LHCN-M2 (cell line): ENCODE measurements at regions not wholly inside any gene's neighbourhood (a gene's known extent, or its start where the extent isn't known, plus 50 kb on each side); places are given as distances from the start of the nearest gene placed in this dataset.
A peak's percentile ranks its signal among the peaks of the same experiment; 100 is the strongest.

ENCODE experiments used
- DNase-seq: peaks from one replicate; pipeline ENCODE4 v3.0.0-alpha.2; 2012; ENCODE audit warnings: low read depth

DNA sequence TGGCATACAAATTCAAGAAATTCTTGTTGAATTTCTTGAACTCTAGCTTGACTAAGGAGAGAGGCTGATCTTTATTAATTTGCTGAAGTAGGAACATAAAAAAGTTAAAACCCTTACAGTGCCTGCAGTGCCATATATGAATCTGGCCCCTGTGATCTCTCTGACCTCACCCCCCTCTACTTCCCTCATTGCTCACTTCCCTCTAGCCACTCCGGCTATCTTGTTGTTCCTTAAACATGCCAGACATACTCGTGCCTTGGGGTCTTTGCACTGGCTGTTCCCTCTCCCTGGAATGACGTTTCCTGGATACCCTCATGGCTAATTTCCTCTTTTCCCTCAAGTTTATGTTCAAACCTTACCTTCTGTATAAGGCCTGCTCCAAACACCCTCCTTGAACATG is 246.3 kb upstream of the SIX2 start:
- no peak for DNase-seq

DNA sequence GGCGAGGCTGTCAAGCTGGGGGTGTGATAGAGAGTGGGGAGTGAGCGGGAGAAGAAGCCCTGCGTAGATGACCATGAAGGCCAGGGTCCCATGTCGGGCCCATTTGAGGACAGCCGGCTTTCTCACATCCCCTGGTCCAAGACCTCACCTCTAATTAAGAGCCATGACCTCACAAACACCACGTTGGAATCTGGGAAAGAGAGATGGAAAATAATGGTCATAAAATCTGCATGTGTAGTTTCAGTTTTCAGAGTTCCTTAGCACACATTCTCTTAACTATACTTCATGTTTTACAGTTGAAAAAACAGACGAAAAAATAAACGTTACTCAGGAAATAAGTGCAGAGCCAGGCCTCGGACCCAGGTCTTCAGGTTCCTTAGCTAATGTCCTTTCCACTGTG is 244.8 kb upstream of the SIX2 start:
- no peak for DNase-seq

DNA sequence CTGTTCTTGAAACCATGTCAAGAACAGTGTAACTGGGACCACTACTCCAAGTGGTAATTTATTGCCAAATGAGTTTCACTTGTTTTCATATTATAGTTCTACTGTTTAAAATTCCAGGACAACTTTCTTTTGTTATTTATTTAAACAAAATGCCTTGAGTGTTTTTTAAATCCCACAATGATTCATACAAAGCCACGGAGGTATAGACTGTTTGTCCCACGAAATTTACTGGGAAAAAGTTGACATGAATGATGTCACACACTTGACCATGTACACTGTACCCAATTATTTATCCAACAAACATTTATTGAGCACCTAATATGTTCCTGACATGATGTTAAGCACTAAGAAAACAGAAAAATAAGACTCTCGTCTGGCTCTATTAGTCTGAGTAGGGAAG is 243.9 kb upstream of the SIX2 start:
- no peak for DNase-seq

DNA sequence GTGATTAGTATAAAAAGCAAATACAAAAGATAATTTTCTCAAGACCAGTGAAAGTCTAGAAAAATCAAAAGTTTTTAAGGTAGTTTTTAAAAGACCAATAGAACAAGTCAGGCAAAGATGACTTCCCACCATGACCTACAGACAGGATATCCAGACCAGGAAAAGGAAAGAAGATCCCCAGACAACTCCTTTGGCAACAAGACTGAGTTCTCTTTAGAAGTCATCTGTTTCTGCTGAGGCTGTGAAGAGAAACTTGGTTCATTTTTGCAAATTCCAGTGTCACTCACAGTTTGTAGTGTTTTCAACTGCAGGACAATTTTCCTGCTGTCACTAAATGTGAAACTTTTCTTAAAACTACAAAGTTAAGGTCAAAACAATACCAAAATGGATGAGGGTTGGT is 240.9 kb upstream of the SIX2 start:
- no peak for DNase-seq

DNA sequence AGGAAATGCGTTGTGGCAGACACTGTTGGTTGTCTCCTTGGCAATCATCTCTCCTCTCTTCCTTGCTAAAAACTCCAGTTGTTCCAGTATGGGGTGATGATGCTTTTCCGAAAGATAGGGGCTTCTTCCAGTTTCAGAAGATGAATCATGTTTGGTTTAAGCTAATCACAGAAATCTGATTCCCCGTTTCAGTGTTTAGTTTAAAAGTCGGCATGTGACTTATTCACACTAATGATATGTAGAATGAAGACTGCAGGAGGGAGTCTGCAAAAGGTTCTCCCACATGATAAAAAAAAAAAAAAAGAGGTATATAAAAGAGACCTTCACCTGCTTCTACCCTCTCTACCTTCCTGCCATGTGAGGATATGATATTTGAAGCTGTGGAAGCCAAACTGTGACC is 239.0 kb upstream of the SIX2 start:
- no peak for DNase-seq

DNA sequence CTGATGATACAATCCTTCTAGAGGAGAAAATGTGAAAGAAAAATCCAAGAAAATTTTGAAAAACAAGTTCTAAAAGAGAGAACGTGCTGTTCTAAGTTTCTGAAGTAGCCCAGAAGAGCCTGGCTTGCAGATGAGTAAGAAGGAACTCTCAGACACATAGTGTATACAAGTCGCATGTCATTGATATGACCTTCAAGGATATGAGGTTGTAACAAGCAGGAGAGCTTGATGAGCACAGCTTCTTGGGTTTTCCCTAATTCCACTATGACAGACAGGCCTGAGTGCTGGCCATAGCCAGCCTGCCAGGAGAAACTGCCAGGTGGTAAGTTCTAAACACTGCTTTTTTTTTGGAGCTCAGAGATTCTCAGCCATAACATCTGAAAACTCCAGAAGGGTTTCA is 235.7 kb upstream of the SIX2 start:
- peak; percentile 56 for DNase-seq

DNA sequence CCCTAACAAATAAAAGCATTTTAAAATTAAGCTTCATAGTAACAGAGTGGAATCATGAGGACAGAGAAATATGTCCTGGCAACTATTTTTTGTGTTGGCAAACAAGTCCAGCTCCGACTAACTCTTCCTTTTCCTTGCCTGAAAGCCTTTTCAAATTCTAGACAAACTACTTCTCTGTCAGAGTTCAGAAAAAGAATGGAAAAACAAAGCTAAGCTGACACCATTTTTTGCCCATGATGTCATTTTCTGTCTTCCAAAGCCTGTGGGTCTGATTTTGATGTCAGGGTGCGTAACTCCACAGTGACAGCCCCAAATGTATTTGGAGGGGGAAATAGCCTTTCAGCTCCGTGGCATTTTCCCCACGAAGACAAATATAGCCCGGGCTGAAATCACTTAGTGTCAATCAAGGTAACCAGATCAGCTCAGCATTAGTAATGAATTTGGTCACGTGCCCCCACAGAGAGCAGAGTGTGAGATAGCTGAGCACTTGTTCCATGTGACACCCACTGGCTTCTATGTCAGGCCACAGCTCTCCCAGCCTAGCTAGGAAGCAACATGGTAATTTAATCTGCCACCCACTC is 233.0 kb upstream of the SIX2 start:
- DNase-seq, result peak; percentile 70

DNA sequence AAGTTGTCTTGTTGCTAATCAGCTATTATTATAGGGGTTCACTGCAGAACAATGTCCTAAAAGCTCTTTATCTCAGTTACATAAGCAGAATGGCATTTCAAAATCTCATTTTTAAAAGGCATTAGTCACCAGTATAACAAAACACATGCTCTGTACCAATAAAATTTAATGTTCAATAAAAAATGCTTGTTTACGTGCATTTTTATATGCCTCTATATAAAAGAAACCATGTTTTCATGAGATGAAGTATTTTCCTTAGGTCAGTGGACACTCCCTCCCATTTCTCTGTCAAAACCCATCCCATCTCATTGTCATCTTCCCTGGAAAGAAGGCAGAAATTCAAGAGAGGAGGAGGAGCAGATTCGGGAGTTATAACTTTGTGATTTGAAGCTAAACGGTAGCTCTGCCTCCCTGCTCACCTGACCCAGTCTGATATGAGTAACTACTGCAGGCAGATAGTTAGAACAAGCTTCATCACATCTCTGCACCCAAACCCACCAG is 231.9 kb upstream of the SIX2 start:
- DNase-seq, result peak; percentile 85

DNA sequence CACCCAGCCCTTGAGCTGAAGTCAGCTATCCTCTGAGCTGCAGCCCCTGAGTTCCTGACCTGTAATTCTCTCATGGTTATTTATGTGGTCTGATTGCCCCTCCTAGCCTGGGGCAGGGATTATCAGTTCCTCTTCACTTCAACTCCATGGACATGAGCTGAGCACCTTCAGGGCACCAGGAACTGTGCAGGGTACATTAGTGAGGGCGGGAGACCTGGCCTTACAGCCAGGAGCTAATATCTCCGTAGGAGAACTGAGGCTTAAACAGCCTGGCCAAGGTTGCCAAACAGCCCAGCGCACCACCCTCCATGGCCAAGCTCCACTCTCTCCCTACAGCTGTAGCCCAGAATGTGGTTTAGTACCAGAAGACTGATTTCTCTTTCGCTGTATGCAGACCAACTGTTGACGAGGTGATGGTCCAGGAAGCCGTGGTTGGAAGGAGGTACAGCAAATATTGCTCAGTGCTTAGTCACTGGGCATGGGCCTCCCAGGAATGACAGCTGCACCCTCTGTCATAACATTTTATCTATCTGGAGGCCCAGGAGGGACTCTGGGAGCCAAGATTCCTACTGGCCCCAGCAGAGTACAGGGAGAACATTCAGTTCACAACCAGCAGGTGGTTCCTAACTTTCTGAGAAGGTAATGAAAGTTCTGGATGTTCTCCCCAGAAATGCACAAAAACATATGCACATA is 228.7 kb upstream of the SIX2 start:
- DNase-seq, result peak; percentile 100

DNA sequence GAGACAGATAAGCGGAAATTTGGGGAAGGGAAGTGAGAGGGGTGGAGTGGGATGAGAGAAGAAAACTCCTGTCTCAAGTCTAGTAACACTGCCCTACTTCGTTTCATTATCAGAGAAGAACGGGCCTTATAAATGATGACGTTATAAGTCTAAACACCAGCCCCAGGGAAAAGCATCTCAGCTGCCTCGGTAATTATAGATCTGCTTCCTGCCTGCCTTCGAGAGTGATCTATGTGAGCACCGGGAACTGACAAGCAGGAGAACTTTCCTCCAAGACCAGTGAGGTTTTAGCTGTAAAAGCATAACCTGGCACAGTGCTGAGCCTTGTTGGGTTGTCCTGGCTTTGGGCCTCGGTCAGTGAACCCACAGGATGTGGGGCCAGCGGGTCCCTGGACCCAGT is 227.9 kb upstream of the SIX2 start:
- DNase-seq, result peak; percentile 96

DNA sequence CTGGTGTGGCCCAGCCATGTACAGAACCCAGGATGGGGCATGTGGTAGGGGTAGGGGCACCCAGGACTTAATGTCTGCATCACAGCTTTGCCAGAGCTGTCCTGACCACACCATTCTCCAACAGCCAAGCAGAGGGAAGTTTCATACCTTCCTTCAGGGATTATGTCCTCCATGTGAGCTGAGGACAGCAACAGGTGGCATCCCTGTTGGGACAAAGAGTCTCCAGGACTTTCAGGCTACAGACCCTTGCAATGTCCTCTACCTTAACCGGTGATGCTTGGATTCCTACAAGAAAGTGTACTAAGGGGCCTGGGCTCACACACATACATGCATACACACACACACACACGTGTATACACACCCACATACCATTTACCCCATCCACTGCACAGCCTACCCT is 227.0 kb upstream of the SIX2 start:
- no peak for DNase-seq

DNA sequence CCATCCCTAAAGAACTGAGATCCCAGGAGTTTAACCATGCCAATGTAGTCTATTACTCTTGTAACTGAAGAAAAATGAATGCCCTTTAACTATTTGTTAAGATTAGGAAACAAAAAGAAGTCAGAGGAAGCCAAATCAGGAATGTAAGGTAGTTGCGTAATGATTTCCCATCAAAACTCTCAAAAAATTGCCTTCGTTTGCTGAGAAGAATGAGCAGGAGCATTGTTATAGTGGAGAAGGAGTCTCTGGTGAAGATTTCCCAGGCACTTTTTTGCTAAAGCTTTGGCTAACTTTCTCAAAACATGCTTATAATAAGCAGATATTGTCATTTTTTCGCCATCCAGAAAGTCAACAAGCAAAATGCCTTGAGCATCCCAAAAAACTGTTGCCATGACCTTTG is 224.0 kb upstream of the SIX2 start:
- peak; percentile 18 for DNase-seq

DNA sequence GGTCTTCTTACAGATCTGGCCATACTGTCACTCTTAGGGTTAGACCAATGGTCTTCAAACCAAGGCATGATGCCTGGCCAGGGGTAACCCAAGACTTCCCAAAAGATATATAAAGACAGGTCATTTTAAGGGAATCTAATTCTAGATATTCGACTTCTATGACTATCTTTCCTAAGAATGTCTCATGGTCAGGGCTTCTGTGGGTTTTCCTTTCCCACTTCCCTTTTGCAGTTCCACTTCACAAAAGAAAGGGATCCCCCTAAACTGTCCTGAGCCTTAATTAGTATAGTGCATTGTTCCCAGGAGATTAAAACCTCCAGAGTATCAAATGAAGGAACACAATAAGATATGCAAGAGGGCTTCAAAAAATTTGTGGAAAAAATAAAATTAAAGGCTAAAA is 223.6 kb upstream of the SIX2 start:
- DNase-seq, result peak; percentile 49

DNA sequence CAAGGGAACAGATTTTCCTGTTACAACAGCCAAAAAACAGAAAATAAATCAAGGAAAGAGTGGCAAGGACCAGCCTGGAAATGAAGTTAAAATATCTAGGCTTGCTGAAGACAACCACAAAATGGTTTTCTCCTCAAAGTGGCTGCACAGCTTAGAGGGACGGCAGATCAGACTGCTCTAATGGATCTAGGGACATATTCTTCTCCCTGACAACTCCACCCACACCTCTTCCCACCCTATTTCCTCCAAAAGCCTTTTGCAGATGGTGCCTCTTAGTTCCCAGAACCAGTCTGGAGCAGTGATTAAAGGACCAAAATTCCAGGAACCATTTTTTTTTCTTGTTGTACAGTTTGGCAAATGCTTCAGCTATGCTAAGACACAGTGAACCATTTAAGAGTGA is 220.2 kb upstream of the SIX2 start:
- DNase-seq, result no peak

DNA sequence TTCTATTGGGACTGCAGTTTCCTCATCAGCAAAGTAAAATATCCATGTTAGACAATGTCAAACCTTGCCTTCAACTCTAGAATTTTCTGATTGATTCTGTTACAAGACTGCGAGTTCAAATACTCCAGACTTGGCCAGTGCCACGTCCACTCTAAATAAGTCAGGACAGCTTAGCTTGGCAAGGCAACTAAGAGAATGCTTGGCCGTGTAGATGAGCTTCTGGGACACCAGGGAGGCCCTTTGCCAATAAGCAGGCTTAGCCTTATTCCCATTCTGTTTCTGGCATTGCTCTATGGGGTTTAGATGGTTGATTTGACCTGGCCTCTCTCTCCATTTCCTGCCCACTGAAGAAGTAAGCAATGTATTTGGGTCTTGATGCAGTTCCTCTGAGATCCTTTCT is 218.1 kb upstream of the SIX2 start:
- no peak for DNase-seq

DNA sequence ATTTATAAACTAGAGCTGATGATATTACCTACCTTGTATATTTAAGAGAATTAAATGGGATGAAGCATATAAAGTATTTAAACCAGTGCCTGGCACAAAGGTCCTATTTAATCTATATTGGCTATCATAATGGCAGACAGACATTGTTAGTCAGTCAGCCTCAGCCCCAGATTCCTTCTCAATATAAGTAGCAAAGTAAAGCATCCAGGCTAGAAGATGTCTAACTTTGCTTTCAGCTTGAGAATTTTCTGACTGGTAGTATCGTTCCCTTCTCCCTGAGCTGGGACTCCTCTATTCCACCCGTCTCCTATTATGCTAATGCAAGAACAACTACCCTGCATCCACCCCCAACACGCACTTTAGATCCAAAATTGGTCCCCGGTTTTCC is 215.7 kb upstream of the SIX2 start:
- DNase-seq, result no peak

DNA sequence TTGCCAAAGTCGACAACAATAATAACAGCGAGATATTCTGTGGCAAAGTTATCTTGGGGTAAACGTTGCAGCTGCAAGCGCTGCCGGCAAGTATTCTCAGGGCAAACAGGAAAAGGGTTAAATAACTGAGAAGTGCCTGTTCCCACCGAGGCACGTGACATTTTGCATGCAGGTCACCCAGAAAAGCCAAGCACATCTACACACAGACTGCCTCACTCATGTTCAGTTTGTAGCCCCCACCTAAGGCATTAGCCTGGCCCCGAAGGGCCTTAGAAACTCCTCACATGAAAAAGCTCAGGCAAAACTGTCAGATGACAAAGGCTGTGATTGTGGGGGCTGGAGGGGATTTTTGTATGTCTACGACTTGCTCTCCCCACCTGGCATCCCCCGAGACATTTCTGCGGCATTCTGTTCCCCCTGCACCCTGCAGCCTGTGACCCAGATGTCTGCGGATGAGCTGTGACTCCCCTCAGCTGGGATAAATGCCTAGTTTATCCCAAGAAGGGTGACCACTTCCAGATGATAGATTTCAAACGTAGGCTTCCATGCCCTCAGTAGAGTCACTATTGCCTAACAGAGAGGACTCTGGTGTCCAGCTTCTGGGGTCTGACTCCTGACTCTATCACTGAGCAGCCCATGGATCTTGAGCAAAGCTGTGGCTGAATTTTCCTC is 215.2 kb upstream of the SIX2 start:
- no peak for DNase-seq

DNA sequence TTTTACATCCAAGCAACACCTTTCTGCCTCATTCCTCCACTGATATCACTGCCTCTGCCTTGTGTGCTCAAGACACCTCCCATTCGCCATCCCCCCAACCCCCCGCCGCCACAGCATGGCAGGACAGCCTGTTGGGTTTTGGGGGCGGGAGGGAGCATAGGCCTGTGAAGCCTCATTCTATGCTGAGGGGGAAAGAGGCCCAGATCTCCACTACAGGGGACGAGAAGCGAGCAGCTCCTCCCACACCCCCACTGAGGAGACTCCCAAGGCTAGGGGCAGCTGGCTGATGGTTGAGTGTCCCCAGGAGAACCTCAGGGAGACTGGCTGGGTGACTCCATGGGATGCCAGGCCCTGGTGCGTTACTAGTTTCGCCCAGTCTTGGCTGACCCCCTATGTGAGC is 214.3 kb upstream of the SIX2 start:
- DNase-seq, result no peak

DNA sequence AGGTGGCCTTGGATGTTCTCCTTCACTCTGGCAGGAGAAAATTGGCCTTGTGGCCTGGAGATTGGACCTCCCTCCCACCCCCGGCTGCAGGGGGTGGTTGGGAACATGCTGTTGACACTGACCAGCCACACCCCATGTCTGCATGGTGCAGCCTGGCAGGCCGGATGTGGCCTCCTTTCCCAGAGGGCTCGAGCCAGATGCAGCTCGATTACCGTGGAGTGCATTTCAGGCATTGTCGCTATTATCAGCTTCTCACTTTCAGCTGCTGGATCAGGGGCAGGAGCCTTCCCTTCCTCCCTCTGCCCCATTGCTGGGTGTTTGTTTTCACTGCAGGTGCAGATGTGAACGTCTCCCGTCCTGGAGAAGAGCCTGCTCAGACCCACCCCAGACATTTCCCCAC is 211.0 kb upstream of the SIX2 start:
- peak; percentile 71 for DNase-seq

DNA sequence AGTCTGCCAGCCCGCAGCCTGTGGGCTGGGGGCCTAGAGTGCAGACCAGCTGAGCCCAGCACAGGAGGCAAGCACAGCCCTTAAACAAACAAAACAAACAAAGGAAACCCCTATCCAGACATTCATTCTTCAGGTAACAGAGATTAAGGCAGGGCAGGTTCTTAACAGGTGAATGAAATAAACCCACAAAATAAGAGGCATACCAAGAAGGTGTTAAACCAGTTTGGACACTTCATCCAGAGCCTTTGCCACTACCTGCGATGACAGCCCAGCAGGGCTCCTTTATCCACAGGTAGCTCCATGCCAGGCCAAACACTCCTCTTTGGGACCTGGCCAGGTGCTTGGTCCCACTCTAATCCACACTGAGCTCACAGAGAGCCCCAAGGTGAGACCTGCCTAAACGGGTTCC is 209.7 kb upstream of the SIX2 start:
- DNase-seq, result no peak

DNA sequence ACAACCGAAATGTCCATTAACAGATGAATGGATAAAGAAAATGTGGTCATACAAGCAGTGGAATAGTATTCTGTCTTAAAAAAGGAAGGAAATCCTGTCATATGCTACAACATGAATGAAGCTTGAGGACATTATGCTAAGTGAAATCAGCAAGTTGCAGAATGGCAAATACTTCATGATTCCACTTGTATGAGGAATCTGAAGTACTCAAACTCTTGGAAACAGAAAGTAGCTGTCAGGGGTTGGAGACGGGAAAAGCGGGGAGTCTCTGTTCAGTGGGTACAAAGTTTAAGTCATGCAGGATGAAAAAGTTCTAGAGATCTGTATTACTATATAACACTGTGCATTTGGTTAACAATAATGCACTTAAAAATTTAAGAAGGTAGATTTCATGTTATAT is 209.0 kb upstream of the SIX2 start:
- no peak for DNase-seq

DNA sequence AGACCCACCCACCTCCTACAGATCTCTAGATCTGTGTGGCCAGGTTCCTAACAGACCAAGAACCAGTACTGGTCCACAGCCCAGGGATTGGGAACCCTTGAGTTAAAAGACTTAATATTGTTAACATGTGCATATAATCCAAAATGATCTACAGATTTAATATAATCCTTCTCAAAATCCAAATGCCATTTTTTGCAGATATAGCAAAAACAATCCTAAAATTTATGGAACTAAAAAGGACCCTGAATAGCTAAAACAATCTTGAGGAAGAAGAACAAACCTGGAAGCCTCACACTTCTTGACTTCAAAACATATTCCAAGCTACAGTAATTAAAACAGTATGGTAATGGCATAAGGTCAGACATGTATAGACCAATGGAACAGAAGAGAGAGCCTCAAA is 206.9 kb upstream of the SIX2 start:
- no peak for DNase-seq

DNA sequence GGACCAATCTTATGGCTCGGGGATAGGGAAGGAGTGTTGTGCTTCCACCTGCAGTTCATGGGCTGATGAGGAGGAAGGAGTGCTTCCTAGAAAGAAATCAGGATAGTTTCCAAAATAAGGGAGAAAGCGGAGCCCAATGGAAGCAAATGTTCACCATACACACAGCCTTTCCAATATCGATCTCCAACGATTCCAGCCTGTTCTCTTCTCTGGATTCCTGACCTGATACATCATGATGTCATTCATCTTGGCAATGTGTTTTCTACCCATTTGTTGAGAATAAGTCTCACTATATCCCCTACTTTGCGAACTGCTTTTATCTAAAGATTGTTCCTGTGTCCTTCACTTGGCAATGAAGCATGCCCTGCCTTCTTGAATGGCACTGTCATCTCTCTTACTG is 205.3 kb upstream of the SIX2 start:
- no peak for DNase-seq
